ENCODE measurements at regions not wholly inside any gene's neighbourhood (a gene's known extent, or its start where the extent isn't known, plus 50 kb on each side); places are given as distances from the start of the nearest gene placed in this dataset.

- ATAC-seq, result no peak
- 25% methylated on average over 5 of the region's 5 CpGs for WGBS
These were observed 148.9 kb upstream of the GBE1 start for GRCh38 chr3:81910244-81910852.

GRCh38 chr3:81909796-81910195, 148.4 kb upstream of the GBE1 start:
- Histone ChIP-seq H3K9me3 (ENCODE audit: control insufficient read depth, low read length) (no peaks in the 10 kb centered on the region), H3K27me3 (ENCODE audit: control insufficient read depth, insufficient read depth) (no peaks in the 10 kb centered on the region), H3K4me3 (ENCODE audit: low read length) (no peak overlapping the region), H3K27ac (ENCODE audit: low read length) (no peak overlapping the region), H3K4me1 (ENCODE audit: control insufficient read depth, insufficient read depth, low read length) (no peaks in the 10 kb centered on the region)
- WGBS, result 75% methylated on average over 3 of the region's 3 CpGs
- intact Hi-C loops (cut with DNase I), result no loop called here
- no peak for ATAC-seq
- DNase-seq, result no peak

More at GRCh38 chr3:81910244-81910852, 148.9 kb upstream of the GBE1 start:
- intact Hi-C loops (cut with DNase I), result no loop called here
- DNase-seq, result no peak
- Histone ChIP-seq H3K4me3 (ENCODE audit: low read length) (no peak overlapping the region), H3K4me1 (ENCODE audit: control insufficient read depth, insufficient read depth, low read length) (no peaks in the 10 kb centered on the region), H3K27me3 (ENCODE audit: control insufficient read depth, insufficient read depth) (no peaks in the 10 kb centered on the region), H3K27ac (ENCODE audit: low read length) (no peak overlapping the region), H3K9me3 (ENCODE audit: control insufficient read depth, low read length) (no peaks in the 10 kb centered on the region)

GRCh38 chr3:81908561-81908960, 147.1 kb upstream of the GBE1 start:
- DNase-seq (no peak), ATAC-seq (no peak)
- WGBS, result 57% methylated on average over 5 of the region's 5 CpGs
- intact Hi-C loops (cut with DNase I), result no loop called here
- Histone ChIP-seq H3K4me1 (ENCODE audit: control insufficient read depth, insufficient read depth, low read length) (no peaks in the 10 kb centered on the region), H3K27ac (ENCODE audit: low read length) (no peak overlapping the region), H3K9me3 (ENCODE audit: control insufficient read depth, low read length) (no peaks in the 10 kb centered on the region), H3K27me3 (ENCODE audit: control insufficient read depth, insufficient read depth) (no peaks in the 10 kb centered on the region), H3K4me3 (ENCODE audit: low read length) (no peak overlapping the region)

- ATAC-seq (no peak), DNase-seq (no peak)
- no peak overlapping the region for H3K27ac ChIP-seq (ENCODE audit: low read length)
- WGBS, result 67% methylated on average over 1 of the region's 1 CpG
- intact Hi-C loops (cut with DNase I), result no loop called here
- H3K27me3 ChIP-seq (ENCODE audit: control insufficient read depth, insufficient read depth), result no peaks in the 10 kb centered on the region
- no peaks in the 10 kb centered on the region for H3K4me1 ChIP-seq (ENCODE audit: control insufficient read depth, insufficient read depth, low read length)
- no peak overlapping the region for H3K4me3 ChIP-seq (ENCODE audit: low read length)
- H3K9me3 ChIP-seq (ENCODE audit: control insufficient read depth, low read length), result no peaks in the 10 kb centered on the region
These were observed 136.9 kb upstream of the GBE1 start for GRCh38 chr3:81898336-81898735.

- H3K4me1 ChIP-seq (ENCODE audit: control insufficient read depth, insufficient read depth, low read length), result no peaks in the 10 kb centered on the region
- 70% methylated on average over 4 of the region's 4 CpGs for WGBS
- H3K9me3 ChIP-seq (ENCODE audit: control insufficient read depth, low read length), result no peaks in the 10 kb centered on the region
- H3K27me3 ChIP-seq (ENCODE audit: control insufficient read depth, insufficient read depth), result no peaks in the 10 kb centered on the region
- H3K4me3 ChIP-seq (ENCODE audit: low read length), result no peak overlapping the region
- H3K27ac ChIP-seq (ENCODE audit: low read length), result no peak overlapping the region
- DNase-seq (no peak), ATAC-seq (no peak)
- intact Hi-C loops (cut with DNase I), result no loop called here
These were observed 133.2 kb upstream of the GBE1 start for GRCh38 chr3:81894598-81894997.

GRCh38 chr3:81891055-81891895, 129.8 kb upstream of the GBE1 start:
- Histone ChIP-seq H3K4me1 (ENCODE audit: control insufficient read depth, insufficient read depth, low read length) (no peaks in the 10 kb centered on the region), H3K9me3 (ENCODE audit: control insufficient read depth, low read length) (no peaks in the 10 kb centered on the region), H3K27me3 (ENCODE audit: control insufficient read depth, insufficient read depth) (no peaks in the 10 kb centered on the region), H3K27ac (ENCODE audit: low read length) (no peak overlapping the region), H3K4me3 (ENCODE audit: low read length) (no peak overlapping the region)
- no peak for ATAC-seq
- 84% methylated on average over 8 of the region's 8 CpGs for WGBS
- no peak for DNase-seq
- intact Hi-C loops (cut with DNase I), result no loop called here

- no peak overlapping the region for H3K4me3 ChIP-seq (ENCODE audit: low read length)
- no peaks in the 10 kb centered on the region for H3K27me3 ChIP-seq (ENCODE audit: control insufficient read depth, insufficient read depth)
- ATAC-seq, result no peak
- H3K27ac ChIP-seq (ENCODE audit: low read length), result no peak overlapping the region
- no peaks in the 10 kb centered on the region for H3K4me1 ChIP-seq (ENCODE audit: control insufficient read depth, insufficient read depth, low read length)
- intact Hi-C loops (cut with DNase I), result no loop called here
- 64% methylated on average over 6 of the region's 6 CpGs for WGBS
- DNase-seq, result no peak
- H3K9me3 ChIP-seq (ENCODE audit: control insufficient read depth, low read length), result no peaks in the 10 kb centered on the region
These were observed 127.6 kb upstream of the GBE1 start for GRCh38 chr3:81888914-81889557.

GRCh38 chr3:81887448-81887847, 126.0 kb upstream of the GBE1 start:
- no peak overlapping the region for H3K4me3 ChIP-seq (ENCODE audit: low read length)
- H3K27ac ChIP-seq (ENCODE audit: low read length), result no peak overlapping the region
- intact Hi-C loops (cut with DNase I), result no loop called here
- ATAC-seq, result no peak
- H3K4me1 ChIP-seq (ENCODE audit: control insufficient read depth, insufficient read depth, low read length), result no peaks in the 10 kb centered on the region
- no peaks in the 10 kb centered on the region for H3K9me3 ChIP-seq (ENCODE audit: control insufficient read depth, low read length)
- no peaks in the 10 kb centered on the region for H3K27me3 ChIP-seq (ENCODE audit: control insufficient read depth, insufficient read depth)
- no peak for DNase-seq

GRCh38 chr3:81886081-81886480, 124.6 kb upstream of the GBE1 start:
- Histone ChIP-seq H3K4me1 (ENCODE audit: control insufficient read depth, insufficient read depth, low read length) (no peaks in the 10 kb centered on the region), H3K9me3 (ENCODE audit: control insufficient read depth, low read length) (no peaks in the 10 kb centered on the region), H3K4me3 (ENCODE audit: low read length) (no peak overlapping the region), H3K27me3 (ENCODE audit: control insufficient read depth, insufficient read depth) (no peaks in the 10 kb centered on the region), H3K27ac (ENCODE audit: low read length) (no peak overlapping the region)
- WGBS, result 84% methylated on average over 2 of the region's 2 CpGs
- DNase-seq (no peak), ATAC-seq (no peak)
- intact Hi-C loops (cut with DNase I), result no loop called here

- no peak overlapping the region for H3K4me3 ChIP-seq (ENCODE audit: low read length)
- 86% methylated on average over 3 of the region's 3 CpGs for WGBS
- H3K27me3 ChIP-seq (ENCODE audit: control insufficient read depth, insufficient read depth), result no peaks in the 10 kb centered on the region
These were observed 123.3 kb upstream of the GBE1 start for GRCh38 chr3:81884791-81885190.

GRCh38 chr3:81876826-81877225, 115.4 kb upstream of the GBE1 start:
- no peaks in the 10 kb centered on the region for H3K9me3 ChIP-seq (ENCODE audit: control insufficient read depth, low read length)
- no peak overlapping the region for H3K4me3 ChIP-seq (ENCODE audit: low read length)
- H3K4me1 ChIP-seq (ENCODE audit: control insufficient read depth, insufficient read depth, low read length), result no peaks in the 10 kb centered on the region
- WGBS, result 67% methylated on average over 1 of the region's 1 CpG
- DNase-seq (no peak), ATAC-seq (no peak)
- intact Hi-C loops (cut with DNase I), result no loop called here
- H3K27me3 ChIP-seq (ENCODE audit: control insufficient read depth, insufficient read depth), result no peaks in the 10 kb centered on the region
- H3K27ac ChIP-seq (ENCODE audit: low read length), result no peak overlapping the region

More at GRCh38 chr3:81884791-81885190, 123.3 kb upstream of the GBE1 start:
- no peak for DNase-seq
- intact Hi-C loops (cut with DNase I), result no loop called here
- no peaks in the 10 kb centered on the region for H3K4me1 ChIP-seq (ENCODE audit: control insufficient read depth, insufficient read depth, low read length)
- ATAC-seq, result no peak
- no peak overlapping the region for H3K27ac ChIP-seq (ENCODE audit: low read length)
- no peaks in the 10 kb centered on the region for H3K9me3 ChIP-seq (ENCODE audit: control insufficient read depth, low read length)

Measured in right cardiac atrium (tissue), 5 donors.